ENCODE measurements at regions not wholly inside any gene's neighbourhood (a gene's known extent, or its start where the extent isn't known, plus 50 kb on each side); places are given as distances from the start of the nearest gene placed in this dataset.
"Not testable (repeated sequence)": the region's sequence is repeated elsewhere in the genome, so short reads cannot be mapped to it uniquely, and the experiment has no call there.

DNA sequence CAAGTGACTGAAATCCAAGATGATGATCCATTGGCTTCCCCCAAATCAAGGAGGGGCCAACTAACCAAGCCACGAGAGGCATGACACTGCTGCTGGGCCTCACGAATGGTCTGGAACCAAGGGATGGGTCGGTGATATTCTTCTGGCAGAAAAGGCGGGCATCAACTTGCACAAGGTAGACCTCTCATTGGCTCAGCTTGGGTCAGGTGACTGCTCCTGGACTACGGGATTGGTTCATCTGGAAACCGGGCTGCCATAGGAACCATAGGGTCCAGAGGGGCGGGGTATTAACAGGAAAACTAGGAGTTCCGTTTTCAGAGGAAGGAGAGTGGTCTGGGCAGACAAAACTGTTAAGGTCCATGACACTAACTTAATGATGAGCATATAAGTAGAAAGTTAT is 100.9 kb downstream of the TFAP2C start:
- DNase-seq: no peak

DNA sequence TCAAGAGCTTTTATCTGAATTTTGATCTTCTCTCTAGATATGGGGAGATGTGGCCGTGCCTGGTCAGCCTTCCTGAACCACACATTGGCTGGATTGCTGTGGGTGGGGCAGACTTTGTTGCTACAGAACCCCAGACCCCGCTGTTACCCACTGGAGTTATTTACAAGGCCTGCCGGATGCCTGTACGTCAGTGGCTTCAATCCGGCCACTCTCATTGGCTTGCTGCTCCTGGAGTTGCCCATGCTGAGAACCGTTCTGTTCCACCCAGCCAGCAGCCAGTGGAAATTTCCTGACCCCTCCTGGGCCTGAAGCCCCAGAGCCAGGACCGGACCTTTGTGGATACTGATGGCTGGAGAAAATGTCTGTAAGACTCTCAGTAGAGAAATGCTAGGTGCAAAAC is 101.9 kb downstream of the TFAP2C start:
- DNase-seq: no peak

DNA sequence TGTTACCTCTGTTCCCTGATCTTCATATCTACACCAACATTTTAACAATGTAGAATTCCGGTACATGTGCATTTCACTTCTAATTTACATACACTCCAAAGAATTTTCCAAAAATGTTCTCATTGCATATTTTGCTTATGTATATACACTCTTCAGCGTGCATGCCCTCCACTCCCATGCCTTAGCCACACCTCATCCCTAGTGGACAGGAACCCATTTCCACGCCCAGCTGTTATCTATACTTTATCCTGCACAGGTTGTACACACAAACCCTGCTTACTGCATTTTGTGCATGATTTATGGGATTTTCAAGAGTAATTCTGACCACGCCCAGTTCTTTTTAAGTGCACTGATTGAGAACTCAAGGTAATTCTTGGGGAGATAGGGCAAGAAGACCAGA is 102.4 kb downstream of the TFAP2C start:
- DNase-seq: no peak

DNA sequence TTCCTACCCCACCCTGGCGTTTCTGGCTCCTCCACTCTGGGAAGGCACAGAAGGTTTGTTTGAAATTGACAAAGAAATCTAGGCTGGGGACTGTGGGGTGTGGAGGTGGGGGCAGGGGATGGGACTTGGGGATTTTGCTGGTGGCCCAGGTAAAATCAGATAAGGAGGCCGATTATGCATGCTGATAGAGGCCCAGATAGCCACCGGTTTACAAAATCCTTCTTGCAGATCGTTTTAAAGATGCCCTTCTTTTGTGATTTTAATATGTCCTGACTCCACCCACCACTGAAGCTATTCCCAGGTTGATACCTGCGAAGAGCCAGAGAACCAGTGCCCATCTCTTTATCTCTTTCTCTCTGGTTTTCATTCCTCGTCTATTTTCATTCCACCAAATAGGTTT is 104.9 kb downstream of the TFAP2C start:
- DNase-seq: no peak

DNA sequence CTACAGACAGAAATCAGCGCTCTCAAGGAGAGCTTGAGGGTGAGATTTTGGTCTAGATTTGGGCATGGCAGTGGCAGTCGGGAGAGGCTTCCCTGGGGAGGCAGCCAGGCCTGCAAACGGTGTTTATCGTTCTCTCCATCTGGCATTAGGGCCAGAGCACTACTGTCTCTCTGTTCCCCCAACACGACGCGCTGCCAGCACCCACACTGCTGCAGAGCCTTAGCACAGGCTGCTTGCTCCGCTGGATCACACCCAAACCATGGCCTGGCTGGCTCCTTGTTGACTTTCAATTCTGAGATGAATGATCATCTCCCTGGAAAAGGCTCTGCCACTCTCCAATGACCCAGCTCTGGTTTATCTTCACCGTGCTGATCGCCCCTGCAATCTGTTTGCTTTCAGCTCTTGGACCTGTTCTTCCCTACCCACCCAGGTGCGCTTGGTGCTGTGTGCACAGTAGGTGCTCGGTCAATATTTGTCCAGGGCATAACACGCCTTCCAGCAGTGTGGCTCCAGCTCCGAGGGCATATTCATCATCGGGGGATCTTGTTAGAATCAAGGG is 106.1 kb downstream of the TFAP2C start:
- no peak for DNase-seq

DNA sequence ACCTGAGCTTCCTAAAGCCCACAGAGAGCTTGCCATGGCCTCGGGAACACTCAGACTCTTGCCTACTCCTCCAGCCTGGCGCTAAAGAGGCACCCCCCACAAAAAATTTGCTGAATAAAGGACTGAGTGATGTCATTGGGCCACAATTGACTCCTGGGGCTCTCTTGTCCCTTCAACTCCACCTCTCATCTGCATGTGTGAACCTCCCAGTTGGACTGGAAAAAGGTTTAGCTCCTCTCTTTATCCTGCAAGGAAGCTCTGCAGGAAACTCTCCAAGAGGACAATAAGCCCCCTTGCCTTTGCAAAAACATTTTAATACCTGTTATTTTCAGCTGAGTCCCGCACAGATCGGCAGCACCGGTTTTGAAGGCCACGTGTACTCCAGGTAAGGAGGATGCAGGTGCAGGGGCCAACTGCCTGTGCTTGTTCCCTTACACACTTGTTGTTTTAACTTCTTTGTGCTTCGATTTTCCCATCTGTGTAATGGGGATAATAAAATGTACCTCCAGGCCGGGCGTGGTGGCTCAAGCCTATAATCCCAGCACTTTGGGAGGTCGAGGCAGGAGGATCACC is 107.3 kb downstream of the TFAP2C start:
- DNase-seq: no peak

DNA sequence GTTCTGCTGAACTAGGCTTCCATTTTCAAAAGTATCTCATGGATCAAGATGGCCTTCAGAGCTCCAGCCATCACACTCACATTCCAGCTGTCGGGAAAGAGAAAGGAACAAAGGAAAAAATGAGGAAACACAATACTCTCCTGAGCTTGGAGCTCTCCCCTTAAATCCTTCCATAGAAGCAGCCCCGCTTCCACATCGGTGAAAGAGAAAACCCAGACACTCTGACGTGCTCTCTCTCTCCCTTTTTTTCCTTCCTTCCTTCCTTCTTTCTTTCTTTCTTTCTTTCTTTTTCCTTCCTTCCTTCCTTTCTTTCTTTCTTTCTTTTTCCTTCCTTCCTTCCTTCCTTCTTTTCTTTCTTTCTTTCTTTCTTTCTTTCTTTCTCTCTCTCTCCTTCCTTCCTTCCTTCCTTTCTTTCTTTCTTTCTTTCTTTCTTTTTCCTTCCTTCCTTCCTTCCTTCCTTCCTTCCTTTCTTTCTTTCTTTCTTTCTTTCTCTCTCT is 115.3 kb downstream of the TFAP2C start:
- not testable (repeated sequence) for DNase-seq

DNA sequence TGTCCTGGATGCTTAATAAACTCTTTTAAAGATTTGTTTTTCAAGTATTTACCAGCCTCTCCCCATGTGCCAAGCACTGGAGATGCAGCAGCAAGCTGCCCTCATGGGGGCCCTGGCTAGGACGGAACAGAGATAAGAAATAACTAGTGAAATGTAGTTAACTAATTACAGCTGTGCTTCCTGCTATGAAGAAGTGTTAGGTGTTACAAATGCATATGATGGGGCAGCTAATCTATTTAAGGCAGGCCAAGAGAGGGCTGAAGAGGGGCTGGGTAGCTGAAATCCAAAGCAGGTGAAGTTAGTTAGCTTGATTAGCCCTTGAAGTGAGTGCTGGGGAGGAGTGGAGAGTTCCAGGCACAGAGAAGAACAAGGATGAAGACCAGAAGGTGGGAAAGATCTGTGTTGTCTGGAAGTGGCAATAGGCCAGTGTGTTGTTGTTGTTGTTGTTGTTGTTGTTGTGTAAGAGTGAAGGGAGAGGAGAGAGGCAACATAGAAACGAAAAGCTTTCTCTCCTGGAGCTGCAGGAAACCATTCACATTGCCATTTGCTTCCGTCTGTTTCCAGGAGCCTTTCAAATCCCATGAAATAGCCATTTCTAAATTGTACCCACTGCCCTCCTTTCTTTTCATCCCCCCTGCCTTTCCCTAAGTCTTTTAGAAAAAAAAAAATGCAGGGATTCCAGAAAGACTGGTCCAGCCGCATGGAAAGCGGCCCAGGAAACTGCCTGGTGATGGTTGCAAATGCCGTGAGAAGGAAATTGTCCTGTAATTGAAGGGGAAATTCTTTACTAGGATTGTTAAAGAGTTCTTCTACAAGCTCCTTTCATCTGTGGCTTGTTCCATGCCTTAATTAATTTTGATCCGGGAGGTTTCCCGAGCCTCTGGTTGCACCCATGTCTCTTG is 119.6 kb downstream of the TFAP2C start:
- no peak for DNase-seq

DNA sequence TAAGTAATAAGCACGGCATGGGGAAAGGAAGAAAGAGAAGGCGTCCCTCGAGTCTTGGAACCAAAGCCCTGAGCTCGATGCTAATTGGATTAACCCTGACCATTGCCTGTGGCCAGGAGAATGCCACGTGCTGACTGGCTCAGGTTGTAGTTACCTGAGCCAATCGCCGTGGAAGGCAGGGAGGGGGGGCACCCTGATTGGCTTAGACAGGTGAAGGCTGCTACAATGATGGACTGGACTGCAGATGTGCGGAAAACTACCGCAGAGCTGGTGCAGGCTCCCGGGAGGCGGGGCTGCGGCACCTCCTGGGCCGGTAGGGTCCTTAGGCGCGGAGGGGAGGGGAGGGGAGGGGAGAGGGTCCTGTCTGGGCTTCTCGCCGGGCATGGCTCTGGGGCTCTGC is 121.3 kb downstream of the TFAP2C start:
- no peak for DNase-seq

DNA sequence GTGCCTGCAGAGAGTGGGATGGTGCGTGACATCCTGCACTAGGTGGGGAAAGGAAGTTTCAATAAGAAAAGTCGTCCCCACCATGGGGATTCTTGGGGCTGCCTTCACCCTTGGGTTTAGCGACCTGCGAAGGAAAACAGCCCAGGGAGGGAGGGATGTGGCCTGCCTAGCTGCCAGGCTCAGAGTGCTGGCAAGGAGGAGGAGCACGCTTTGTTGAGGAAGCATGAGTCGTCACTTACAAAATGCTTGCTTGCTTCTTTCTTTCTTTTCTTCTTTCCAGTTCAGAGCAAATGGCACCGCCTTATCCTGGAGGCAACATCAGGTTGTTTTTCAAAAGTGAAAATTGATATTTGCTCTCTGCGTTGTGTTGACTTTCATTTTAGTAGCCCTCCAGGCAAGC is 123.2 kb downstream of the TFAP2C start:
- DNase-seq: no peak

DNA sequence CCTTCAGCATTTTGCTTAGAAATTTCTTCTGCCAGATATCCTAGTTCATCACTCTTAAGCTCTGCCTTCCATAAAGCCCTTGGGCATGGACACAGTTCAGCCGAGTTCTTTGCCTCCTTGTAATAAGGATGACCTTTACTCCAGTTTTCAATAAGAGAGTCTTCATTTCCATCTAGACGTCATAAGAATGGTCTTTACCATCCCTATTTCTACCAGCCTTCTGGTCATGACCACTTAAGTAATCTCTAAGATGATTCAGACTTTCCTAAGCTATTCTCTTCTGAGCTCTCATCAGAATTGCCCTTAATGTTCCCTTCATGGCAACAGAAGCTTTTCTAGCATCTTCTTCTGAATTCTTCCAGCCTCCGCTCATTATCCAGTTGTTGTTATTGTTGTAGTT is 126.1 kb downstream of the TFAP2C start:
- no peak for DNase-seq

DNA sequence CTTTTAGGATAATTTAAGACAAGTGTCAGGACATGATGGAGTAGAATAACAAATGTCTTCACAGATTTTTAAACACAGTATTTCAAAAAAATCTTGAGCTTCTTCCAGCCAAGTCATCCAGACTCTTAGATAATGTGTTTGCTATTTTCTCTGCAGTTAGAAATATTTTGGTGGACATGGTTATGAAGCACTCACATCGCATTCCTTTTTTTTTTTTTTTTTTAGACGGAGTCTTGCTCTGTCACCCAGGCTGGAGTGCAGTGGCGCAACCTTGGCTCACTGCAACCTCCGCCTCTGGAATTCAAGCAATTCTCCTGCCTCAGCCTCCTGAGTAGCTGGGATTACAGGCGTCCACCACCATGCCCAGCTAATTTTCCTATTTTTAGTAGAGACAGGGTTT is 127.6 kb downstream of the TFAP2C start:
- DNase-seq: not testable (repeated sequence)

DNA sequence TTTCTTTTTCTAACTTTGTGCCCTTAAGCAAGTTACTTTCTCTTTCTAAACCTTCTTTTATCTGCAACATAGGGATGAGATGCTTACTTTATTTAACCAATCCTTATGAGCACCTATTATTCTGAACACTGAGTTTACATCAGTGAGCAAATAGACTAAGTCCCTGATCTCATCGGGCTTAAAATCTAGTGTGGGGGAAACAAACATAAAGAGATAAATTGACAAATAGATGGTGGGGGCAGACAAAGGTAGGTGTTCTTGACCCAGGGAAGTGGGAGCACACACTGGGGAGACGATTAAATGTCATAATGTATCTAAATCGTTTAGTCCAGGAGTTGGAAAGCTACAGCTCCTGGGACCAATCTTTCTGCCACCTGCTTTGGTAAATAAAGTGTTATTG is 129.6 kb downstream of the TFAP2C start:
- no peak for DNase-seq

DNA sequence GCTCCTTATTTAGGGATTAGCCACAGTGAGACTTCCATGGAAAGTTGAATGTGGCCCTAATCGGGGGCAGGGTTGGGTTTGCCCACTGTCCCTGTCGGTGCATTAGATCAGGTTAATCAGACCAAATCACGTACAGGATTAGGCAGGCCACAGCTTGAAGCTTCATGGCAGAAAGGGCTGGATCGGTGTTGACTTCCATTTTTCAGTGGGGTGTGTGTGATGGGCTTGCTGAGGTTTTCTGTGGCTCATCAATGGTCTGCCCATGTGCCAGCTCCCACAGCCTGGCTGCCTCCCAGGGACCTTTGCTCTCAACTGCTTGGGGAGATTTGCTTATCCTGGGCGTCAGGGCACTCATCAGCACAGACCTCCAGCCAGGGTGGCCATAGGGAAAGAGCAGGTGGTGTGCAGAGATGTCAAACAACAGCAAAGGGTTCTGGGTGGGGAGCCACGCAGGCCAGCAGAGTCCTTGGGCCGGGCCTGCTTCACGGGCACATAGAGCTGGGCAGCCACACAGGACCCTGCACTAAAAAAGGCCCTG is 130.7 kb downstream of the TFAP2C start:
- no peak for DNase-seq

DNA sequence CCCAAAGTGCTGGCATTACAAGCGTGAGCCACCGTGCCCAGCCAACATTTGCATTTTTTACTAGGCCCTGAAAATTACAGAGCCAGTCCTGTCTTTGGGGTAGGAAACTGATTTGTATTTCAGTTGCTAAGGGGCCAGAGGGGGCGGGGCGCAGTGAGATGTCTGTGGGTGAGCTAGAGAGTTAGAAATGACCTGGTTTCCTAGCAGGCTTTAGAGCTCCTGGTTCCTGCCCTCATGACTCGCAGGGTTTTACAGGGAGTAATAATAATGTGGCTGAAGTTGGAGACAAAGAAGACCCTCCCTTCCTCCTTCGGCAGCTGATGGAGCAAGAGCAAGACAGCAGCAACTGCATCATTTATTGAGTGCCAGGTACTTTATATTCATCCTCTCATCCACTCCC is 131.5 kb downstream of the TFAP2C start:
- no peak for DNase-seq

DNA sequence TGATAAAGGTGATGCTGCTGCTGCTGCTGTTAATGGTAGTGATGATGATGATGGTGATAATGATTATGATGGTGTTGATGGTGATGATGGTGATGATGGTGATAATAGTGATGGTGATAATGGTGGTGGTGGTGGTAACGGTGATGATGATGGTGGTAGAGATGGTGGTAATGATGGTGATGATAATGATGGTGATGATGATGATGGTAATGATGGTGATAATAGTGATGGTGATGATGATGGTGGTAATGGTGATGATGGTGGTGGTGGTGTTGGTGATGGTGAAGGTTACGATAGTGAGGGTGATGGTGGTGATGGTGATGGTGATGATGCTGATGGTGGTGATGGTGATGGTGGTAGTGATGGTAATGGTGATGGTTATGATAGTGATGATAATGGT is 132.3 kb downstream of the TFAP2C start:
- no peak for DNase-seq

DNA sequence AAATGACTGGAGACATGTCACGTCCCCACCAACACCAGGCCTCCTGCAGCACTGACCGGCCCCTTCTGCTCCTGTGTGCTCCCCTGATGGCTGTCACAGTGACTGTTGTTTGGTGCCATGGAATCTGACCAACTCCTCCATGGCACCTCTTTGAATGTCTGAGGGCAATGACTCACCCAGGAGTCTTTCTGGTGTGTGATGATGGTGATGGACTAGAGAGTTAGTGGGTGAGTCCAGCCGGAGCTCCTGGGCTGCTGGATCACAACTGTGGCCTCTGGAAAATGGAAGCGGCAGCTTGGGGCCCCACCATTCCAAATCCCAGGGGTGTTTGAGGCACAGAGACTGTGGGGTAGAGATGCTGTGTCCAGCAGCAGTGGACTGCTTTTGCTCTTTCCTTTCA is 133.3 kb downstream of the TFAP2C start:
- no peak for DNase-seq

DNA sequence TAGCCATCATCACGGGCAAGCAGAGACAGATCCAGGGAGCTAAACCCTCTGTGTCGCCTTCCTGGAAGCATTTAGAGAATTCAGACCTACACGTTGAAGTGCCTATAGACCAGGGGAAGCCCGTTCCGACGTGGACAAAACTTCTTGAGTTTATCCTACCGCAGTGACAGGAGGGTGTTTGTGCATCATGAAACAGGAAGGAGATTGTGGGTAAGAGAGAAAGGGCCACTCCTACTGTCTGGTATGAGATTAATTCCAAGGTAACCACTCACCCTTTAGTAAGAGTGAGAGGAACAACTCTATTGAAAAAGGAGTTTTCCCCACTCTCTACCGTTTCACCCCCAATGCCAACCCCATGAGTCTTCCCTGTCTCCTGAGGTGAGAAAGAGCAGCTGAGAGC is 133.7 kb downstream of the TFAP2C start:
- DNase-seq: no peak

DNA sequence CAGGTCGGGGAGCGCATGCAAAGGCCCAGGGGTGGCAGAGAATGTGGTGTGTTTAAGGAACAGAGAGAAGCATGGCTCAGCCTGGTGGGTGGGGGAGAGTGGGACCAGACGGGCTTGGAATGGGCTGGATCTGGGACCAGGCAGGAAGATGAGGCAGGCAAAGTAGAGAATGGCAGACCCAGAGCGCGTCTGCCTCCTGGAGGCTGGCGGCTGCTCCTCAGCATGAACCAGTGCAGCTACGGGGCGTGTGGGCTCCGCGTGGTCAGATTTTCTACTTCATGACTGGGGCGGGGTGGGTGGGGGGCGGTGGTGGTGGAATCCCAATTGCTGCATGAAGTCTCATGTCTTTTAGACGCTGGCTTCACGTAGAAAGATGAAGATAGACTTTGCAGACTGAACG is 135.6 kb downstream of the TFAP2C start:
- DNase-seq: no peak

DNA sequence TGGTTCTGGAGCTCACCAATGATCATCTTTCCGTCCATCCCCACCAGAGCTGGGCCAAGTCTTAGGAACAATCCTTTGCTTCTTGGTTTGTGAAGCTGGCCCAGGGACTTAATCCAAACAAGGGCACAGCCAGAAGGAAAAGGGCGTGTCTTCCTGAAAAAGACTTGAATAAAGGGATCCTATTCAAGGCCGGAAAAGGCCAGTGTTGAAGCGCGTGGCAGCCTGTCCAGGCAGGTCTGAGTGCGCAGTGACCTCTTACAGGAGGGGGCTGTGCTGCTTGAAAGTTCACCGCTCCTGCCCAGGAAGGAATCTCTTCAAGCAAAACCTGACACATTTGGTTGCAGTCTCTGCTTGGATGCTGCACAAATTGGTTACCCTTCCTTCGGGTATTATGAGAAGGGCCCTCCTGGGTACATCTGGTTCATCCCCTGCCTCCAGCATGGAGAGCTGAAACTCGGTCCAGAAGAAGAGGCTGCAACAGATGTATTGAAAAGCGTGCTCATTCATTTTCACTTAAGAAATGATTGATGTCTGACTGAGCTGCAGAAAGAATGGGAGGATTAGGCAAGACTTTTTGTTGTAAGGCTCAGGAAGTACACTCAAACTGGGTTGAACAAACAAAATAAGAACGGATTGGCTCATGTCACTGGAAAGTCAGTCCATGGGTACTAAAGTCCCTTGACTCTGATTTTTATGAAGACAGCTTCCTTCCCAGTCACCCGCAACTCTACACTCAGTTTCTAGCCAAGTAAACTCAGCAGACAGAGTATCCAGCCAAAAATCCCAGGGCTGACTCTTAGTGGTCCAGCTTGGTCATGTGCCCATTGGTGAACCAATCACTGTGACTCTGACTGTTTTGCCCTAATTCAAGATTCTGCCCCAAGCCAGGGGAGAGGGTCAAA is 136.3 kb downstream of the TFAP2C start:
- DNase-seq: no peak

DNA sequence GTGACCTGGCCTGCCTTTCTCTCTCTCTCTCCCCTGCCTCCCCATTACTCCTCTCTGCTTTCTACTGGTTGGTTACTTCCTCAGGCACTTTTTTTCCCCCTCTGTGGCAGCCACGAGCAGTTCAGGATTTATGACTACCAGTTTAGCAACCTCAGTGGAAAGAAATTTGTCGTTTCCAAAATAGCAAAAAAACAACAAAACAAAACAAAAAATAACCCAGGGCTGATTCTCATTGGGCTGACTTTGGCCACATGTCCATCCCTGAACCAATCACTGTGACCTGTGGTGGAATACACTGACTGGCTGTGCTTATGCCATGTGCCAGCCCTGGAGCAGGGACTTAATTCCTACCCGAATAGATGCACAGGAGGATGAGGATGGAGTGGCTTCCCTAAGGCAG is 137.4 kb downstream of the TFAP2C start:
- DNase-seq: no peak

DNA sequence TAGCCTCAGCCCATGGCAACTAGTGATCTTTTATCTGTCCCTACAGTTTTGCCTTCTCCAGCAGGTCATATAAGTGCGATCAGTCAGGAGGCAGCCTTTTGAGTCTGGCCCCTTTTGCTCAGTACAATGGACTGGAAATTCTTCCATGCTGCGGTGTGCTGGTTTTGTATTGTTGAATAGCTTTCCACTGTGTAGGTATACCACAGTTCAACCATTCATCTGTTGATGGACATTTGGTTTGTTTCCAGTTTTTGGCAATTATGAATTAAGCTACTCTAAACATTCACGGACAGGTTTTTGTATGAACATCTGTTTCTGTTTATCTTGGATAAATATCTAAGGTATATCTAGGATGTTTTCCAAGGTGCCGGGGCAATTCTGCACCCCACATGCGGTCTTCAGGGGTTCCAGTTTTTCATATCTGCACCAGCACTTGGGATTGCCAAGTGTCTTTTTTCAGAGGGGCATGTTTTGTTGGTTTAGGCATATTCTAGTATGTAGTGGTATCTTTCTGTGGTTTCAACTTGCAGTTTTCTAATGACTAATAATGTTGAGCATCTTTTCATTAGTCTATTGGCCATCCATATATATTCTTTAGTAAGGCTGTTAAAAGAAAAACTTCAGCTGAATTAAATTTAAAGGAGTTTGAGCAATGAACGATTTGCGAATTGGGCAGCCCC is 141.0 kb downstream of the TFAP2C start:
- no peak for DNase-seq

Measured in CD4-positive, alpha-beta T cell treated with Interleukin-17A for 1 hour (primary cell).